ENCODE measurements at regions not wholly inside any gene's neighbourhood (a gene's known extent, or its start where the extent isn't known, plus 50 kb on each side); places are given as distances from the start of the nearest gene placed in this dataset.

DNA sequence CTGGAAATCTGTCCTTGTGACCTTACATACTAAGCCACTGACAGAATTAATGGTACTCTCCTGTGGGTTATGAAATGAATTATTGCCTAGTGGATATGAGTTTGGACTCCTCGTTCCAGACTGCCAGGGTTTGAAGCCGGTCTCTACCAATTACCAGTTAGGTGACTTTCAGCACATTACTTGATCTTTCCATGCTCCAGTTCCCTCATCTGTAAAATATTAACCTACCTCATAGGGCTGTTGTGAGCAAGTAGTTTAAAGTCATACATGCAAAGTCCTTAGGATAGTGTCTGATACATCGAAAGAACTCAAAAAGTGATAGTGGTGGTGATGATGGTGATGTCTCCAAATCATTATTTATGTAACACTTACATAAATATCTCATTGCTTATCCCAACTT lies 373.5 kb upstream of the ARX start:
- Histone ChIP-seq H3K4me3 (no peak overlapping the region), H3K36me3 (no peaks in the 10 kb centered on the region), H3K27me3 (no peaks in the 10 kb centered on the region), H3K27ac (replicated peaks in 1 of 4) (no peak overlapping the region), H3K9me3 (peaks cover 0 to 14% (median 0%) of the 10 kb centered on the region in 4 donors), H3K4me1 (no peaks in the 10 kb centered on the region)
- TF ChIP-seq EP300 (IDR thresholded peaks at IDR 0.05) (no peak), POLR2A (IDR thresholded peaks at IDR 0.05; ENCODE audit: low read depth) (no peak), POLR2AphosphoS5 (IDR thresholded peaks at IDR 0.05) (no peak), CTCF (IDR thresholded peaks at IDR 0.05) (no peak)
- intact Hi-C loops (cut with DNase I), result no loop called here
- WGBS, result 75% methylated on average over 3 of the region's 3 CpGs
- DNase-seq (ENCODE audit: extremely low spot score), result no peak

DNA sequence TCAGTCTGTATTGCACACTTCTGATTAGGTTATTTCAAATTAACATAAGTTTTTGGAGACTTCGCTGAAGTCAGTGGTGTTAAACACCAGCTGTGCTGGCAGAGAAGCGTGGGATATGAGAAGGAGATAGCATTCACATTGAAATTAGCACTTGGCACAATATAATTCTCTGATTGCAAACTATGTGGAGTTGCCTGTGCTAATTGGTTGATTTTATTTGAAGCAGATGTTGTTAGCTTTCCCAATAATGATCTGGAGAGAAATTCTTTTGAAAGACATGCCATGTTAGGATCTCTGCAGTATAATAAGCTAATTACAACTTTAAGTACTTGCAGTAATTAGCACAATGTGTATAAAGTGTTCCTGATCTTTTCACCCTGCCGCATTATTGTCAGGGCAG lies 367.4 kb upstream of the ARX start:
- intact Hi-C loops (cut with DNase I), result no loop called here
- TF ChIP-seq POLR2A (IDR thresholded peaks at IDR 0.05; ENCODE audit: low read depth) (no peak), EP300 (IDR thresholded peaks at IDR 0.05) (no peak), POLR2AphosphoS5 (IDR thresholded peaks at IDR 0.05) (no peak), CTCF (IDR thresholded peaks at IDR 0.05) (no peak)
- no peaks in the 10 kb centered on the region for H3K27me3 ChIP-seq
- 59% methylated on average over 3 of the region's 3 CpGs for WGBS
- DNase-seq (ENCODE audit: extremely low spot score), result no peak
- H3K27ac ChIP-seq (replicated peaks in 1 of 4), result no peak overlapping the region
- no peaks in the 10 kb centered on the region for H3K4me1 ChIP-seq
- no peaks in the 10 kb centered on the region for H3K9me3 ChIP-seq
- H3K36me3 ChIP-seq, result no peaks in the 10 kb centered on the region
- H3K4me3 ChIP-seq, result no peak overlapping the region

GRCh38 chrX:25356456-25356855 lies 340.7 kb upstream of the ARX start:
- Histone ChIP-seq H3K4me3 (no peak overlapping the region), H3K36me3 (no peaks in the 10 kb centered on the region), H3K4me1 (no peaks in the 10 kb centered on the region), H3K27me3 (no peaks in the 10 kb centered on the region), H3K9me3 (no peaks in the 10 kb centered on the region), H3K27ac (replicated peaks in 1 of 4) (no peak overlapping the region)
- 33% methylated on average over 1 of the region's 1 CpG for WGBS
- TF ChIP-seq POLR2A (IDR thresholded peaks at IDR 0.05; ENCODE audit: low read depth), result no peak
- intact Hi-C loops (cut with DNase I), result no loop called here
- DNase-seq (ENCODE audit: extremely low spot score), result no peak

DNA sequence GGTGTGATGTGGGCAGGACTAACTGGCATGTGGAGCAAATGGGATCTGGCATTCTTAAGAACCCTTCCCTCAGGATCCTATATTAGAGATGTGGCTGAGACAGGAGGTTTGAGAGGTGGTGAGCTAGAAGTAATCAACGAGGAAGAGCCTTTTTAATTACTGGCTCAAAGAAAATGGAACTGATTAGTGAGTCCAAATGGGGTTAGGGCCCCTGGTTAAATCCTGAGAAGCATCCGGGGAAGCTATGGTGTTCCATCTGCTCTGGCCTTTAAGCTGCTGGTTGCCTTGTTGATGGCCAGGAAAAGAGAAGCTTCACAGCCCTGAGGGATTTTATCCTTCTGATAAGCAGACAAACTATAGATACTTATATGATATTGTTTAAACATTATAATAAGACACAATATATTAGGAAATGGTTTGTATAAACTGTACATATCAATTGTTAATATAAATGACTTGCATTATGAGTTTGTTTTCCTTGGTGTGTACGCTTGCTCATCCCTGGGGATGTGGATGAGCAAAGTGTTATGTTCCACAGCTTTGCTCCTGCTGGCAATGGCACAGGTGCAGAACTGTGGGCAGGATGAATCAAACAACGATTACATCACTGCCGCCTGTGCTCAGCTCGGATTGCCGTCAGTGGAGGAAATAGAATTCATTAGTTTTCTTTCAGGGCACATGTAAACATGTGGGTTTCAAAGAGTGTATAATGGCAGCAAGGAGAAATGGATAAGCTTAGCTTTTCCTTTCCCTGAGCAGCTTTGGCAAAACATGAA lies 328.6 kb upstream of the ARX start:
- no peaks in the 10 kb centered on the region for H3K4me1 ChIP-seq
- intact Hi-C loops (cut with DNase I), result no loop called here
- 62% methylated on average over 7 of the region's 7 CpGs for WGBS
- H3K27me3 ChIP-seq, result no peaks in the 10 kb centered on the region
- peaks cover 0 to 7% (median 0%) of the 10 kb centered on the region in 4 donors for H3K9me3 ChIP-seq
- no peak overlapping the region for H3K27ac ChIP-seq (replicated peaks in 1 of 4)
- no peak overlapping the region for H3K4me3 ChIP-seq
- no peak for DNase-seq (ENCODE audit: extremely low spot score)
- TF ChIP-seq POLR2AphosphoS5 (IDR thresholded peaks at IDR 0.05), result no peak
- TF ChIP-seq EP300 (IDR thresholded peaks at IDR 0.05), result no peak
- no peak for TF ChIP-seq POLR2A (IDR thresholded peaks at IDR 0.05; ENCODE audit: low read depth)
- TF ChIP-seq CTCF (IDR thresholded peaks at IDR 0.05), result no peak
- no peaks in the 10 kb centered on the region for H3K36me3 ChIP-seq

GRCh38 chrX:25343060-25343459 lies 327.3 kb upstream of the ARX start:
- TF ChIP-seq POLR2A (IDR thresholded peaks at IDR 0.05; ENCODE audit: low read depth) (no peak), CTCF (IDR thresholded peaks at IDR 0.05) (no peak), EP300 (IDR thresholded peaks at IDR 0.05) (no peak), POLR2AphosphoS5 (IDR thresholded peaks at IDR 0.05) (no peak)
- 29% methylated on average over 1 of the region's 1 CpG for WGBS
- intact Hi-C loops (cut with DNase I), result no loop called here
- Histone ChIP-seq H3K27me3 (no peaks in the 10 kb centered on the region), H3K36me3 (no peaks in the 10 kb centered on the region), H3K4me1 (no peaks in the 10 kb centered on the region), H3K9me3 (peaks cover 0 to 11% (median 0%) of the 10 kb centered on the region in 4 donors), H3K27ac (replicated peaks in 1 of 4) (no peak overlapping the region), H3K4me3 (no peak overlapping the region)
- DNase-seq (ENCODE audit: extremely low spot score), result no peak

Measured in esophagus muscularis mucosa (tissue), 4 donors.